ENCODE measurements at regions not wholly inside any gene's neighbourhood (a gene's known extent, or its start where the extent isn't known, plus 50 kb on each side); places are given as distances from the start of the nearest gene placed in this dataset.

DNA sequence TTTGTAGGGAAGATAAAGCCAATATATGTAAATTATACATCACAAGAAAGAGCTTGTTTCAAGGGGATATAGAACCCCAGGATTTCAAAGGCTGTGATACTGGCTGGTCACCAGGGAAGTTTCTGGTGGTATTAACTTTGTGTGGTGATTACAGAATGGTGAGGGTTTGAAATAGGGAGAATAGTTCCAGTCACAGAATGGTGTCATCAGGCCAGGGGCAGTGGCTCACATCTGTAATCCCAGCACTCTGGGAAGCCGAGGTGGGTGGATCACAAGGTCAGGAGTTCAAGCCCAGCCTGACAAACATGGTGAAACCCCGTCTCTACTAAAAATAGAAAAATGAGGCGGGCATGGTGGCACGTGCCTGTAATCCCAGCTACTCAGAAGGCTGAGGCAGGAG lies 183.8 kb upstream of the XYLT1 start:
- intact Hi-C loops (cut with micrococcal nuclease), result no loop called here
- Mint-ChIP-seq H3K27ac (no peak overlapping the region), H3K9me3 (no peaks in the 10 kb centered on the region), H3K36me3 (ENCODE audit: low read depth) (no peaks in the 10 kb centered on the region), H3K4me3 (no peak overlapping the region), H3K4me1 (no peaks in the 10 kb centered on the region), H3K27me3 (peaks cover 24% of the 10 kb centered on the region)
- DNase-seq, result no peak
- ChIA-PET CTCF (no interaction called here), POLR2A (no interaction called here)
- no peak for ATAC-seq (ENCODE audit: low read depth)
- TF ChIP-seq, protein P1, sequence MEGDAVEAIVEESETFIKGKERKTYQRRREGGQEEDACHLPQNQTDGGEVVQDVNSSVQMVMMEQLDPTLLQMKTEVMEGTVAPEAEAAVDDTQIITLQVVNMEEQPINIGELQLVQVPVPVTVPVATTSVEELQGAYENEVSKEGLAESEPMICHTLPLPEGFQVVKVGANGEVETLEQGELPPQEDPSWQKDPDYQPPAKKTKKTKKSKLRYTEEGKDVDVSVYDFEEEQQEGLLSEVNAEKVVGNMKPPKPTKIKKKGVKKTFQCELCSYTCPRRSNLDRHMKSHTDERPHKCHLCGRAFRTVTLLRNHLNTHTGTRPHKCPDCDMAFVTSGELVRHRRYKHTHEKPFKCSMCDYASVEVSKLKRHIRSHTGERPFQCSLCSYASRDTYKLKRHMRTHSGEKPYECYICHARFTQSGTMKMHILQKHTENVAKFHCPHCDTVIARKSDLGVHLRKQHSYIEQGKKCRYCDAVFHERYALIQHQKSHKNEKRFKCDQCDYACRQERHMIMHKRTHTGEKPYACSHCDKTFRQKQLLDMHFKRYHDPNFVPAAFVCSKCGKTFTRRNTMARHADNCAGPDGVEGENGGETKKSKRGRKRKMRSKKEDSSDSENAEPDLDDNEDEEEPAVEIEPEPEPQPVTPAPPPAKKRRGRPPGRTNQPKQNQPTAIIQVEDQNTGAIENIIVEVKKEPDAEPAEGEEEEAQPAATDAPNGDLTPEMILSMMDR (IDR thresholded peaks at IDR 0.05), result no peak

DNA sequence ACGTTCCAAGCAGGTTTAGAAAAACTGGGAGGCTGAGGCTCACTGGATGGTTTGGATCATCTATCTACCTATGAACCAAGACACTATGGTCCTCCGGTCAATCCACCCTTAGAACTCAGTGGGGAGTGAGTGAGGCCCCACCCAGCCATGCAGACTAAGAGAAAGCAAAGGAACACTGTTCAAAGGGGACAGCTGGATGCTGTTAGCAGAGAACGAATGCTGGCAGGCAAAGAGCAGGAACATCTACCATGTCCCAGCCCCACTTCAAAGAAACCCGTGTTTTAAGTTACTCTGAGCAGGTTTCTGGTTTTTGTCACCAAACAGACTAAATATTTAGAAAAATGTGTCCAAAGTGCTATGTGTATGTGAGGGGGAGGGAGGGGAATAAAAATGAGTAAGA lies 183.4 kb upstream of the XYLT1 start:
- ATAC-seq (ENCODE audit: low read depth) (no peak), DNase-seq (no peak)
- H3K4me1 Mint-ChIP-seq, result no peaks in the 10 kb centered on the region
- H3K27ac Mint-ChIP-seq, result no peak overlapping the region
- intact Hi-C loops (cut with micrococcal nuclease), result no loop called here
- CTCF ChIA-PET, result no interaction called here
- H3K9me3 Mint-ChIP-seq, result no peaks in the 10 kb centered on the region
- peaks cover 24% of the 10 kb centered on the region for H3K27me3 Mint-ChIP-seq
- POLR2A ChIA-PET, result no interaction called here
- no peaks in the 10 kb centered on the region for H3K36me3 Mint-ChIP-seq (ENCODE audit: low read depth)
- TF ChIP-seq, protein P1 (IDR thresholded peaks at IDR 0.05), result no peak
- no peak overlapping the region for H3K4me3 Mint-ChIP-seq

DNA sequence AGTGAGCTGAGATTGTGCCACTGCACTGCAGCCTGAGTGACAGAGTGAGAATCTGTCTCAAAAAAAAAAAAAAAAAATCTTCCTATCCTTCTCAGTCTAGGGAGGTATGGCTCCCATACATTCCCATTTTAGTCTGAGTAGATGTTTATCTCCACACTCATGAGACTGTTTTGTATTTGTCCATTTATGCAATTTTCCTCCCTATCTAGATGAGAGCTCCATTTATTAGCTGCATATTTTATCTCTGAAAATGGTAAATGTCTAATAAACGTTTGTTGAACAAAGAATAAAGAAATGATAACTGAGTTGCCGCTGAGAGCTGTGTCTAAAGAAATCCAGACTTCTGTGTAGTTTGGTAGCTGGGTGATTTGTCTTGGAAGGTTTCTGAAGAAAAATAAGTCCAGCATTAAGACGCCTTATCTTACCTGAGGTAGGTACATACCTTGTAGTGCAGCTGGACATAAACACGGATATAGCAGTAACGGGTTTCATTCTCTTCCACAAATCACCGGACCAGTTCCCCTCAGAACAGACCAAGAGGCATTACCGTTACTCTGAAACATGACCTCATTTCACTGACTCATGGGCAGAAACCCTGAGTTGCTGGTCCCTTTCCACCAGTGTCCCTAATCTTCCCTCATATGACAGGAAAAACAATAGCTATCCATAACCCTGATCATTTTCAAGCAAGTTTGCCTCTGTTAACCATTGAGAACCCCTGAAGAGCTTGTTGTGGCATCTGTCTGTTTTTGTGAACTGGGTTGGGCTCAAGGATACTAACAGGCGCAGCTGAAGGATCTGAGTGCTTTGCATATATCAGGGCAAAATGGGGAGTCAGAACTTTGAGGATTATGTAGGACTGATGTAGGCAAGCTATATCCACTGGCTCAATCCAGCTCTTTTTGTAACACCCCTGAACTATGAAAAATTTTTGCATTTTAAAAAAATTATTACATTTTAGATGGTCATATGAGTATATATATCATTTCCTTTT lies 177.4 kb upstream of the XYLT1 start:
- Mint-ChIP-seq H3K4me1 (no peaks in the 10 kb centered on the region), H3K27ac (no peak overlapping the region), H3K36me3 (ENCODE audit: low read depth) (no peaks in the 10 kb centered on the region), H3K9me3 (peaks cover 4% of the 10 kb centered on the region), H3K27me3 (peaks cover 10% of the 10 kb centered on the region), H3K4me3 (no peak overlapping the region)
- POLR2A ChIA-PET, result no interaction called here
- ATAC-seq (ENCODE audit: low read depth), result no peak
- TF ChIP-seq, protein P1 (IDR thresholded peaks at IDR 0.05), result no peak
- CTCF ChIA-PET, result no interaction called here
- intact Hi-C loops (cut with micrococcal nuclease), result no loop called here
- DNase-seq, result no peak

DNA sequence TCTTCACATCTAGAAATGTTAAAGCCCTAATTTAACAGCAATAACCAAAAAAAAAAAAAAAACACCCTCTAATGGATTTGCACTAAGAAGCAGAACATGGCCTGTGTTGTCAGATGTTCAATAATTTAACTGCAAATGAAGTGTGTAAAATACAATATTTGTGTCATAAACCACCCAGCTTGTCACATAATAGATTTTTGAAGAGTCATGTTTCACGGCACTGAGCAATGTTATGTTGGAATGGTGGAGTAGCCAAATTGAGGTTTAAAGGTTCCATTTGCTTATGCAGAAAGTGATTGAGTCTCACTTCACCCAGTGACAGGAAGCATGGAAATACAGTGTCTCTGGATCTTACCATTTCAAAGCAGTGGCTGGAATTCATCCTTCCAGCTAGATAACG lies 173.2 kb upstream of the XYLT1 start:
- intact Hi-C loops (cut with micrococcal nuclease), result no loop called here
- H3K27me3 Mint-ChIP-seq, result peaks cover 10% of the 10 kb centered on the region

DNA sequence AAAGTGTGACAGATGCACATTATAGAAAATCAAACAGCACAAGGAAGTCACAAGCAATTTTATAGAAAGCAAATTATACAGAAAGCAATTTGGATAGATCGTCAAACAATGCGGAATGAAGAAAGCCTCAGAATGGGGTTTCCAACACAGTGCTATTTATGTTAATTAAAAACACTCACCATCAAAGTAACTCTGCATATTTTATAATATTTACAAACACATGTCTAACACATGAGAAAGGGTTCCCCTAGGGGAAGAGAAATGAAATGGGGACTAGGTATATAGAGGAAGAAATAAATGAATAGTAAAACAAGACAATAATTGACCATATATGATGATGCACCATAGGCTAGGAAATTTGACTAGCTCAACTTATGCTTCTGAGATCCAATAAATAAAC lies 171.2 kb upstream of the XYLT1 start:
- DNase-seq, result no peak
- H3K36me3 Mint-ChIP-seq (ENCODE audit: low read depth), result no peaks in the 10 kb centered on the region
- intact Hi-C loops (cut with micrococcal nuclease), result no loop called here
- H3K27me3 Mint-ChIP-seq, result peaks cover 10% of the 10 kb centered on the region
- TF ChIP-seq, protein P1 (IDR thresholded peaks at IDR 0.05), result no peak
- no peaks in the 10 kb centered on the region for H3K4me1 Mint-ChIP-seq
- H3K4me3 Mint-ChIP-seq, result no peak overlapping the region
- no peak overlapping the region for H3K27ac Mint-ChIP-seq
- ATAC-seq (ENCODE audit: low read depth), result no peak
- ChIA-PET CTCF (no interaction called here), POLR2A (no interaction called here)
- peaks cover 14% of the 10 kb centered on the region for H3K9me3 Mint-ChIP-seq

More for the DNA sequence above, 173.2 kb upstream of the XYLT1 start:
- no peak for DNase-seq
- TF ChIP-seq, protein P1 (IDR thresholded peaks at IDR 0.05), result no peak
- ATAC-seq (ENCODE audit: low read depth), result no peak
- Mint-ChIP-seq H3K27ac (no peak overlapping the region), H3K4me3 (no peak overlapping the region), H3K36me3 (ENCODE audit: low read depth) (no peaks in the 10 kb centered on the region), H3K4me1 (no peaks in the 10 kb centered on the region), H3K9me3 (peaks cover 5% of the 10 kb centered on the region)
- POLR2A ChIA-PET, result no interaction called here
- CTCF ChIA-PET, result no interaction called here
